PC-9 (cell line): ENCODE measurements at regions not wholly inside any gene's neighbourhood (a gene's known extent, or its start where the extent isn't known, plus 50 kb on each side); places are given as distances from the start of the nearest gene placed in this dataset.

Experiments used
- BruUV-seq: library from RNA; stranded (reverse); fragments of 400-500 nt; replicated peaks from 2 replicates; lab custom pipeline; 2021; lab: Mats Ljungman, UMichigan
- CTCF ChIA-PET: fragments of 300-600 bp; sonication (Branson Sonifier 250); formaldehyde crosslinking; loops from one replicate; lab custom pipeline; 2022; ENCODE audit warnings: antibody characterized with exemption; lab: Charles Lee
- POLR2A ChIA-PET: fragments of 300-600 bp; sonication (Branson Sonifier 250); formaldehyde crosslinking; loops from one replicate; lab custom pipeline; 2022; ENCODE audit warnings: antibody characterized with exemption; ENCODE audit not compliant: unreplicated experiment; lab: Charles Lee
- DNase-seq, 2 experiments: peaks; one replicate each; pipeline versions ENCODE4 v3.0.0 to v3.0.0-alpha.2; 2015 to 2022; ENCODE audit warnings: mixed read lengths in 1 of 2
- H2AFZ ChIP-seq: fragments of 200-600 bp; sonication (generic); 2 replicates; pipeline ENCODE4 v1.8.1; 2017; ENCODE audit warnings: antibody characterized with exemption
- H3F3A ChIP-seq: fragments of 200-600 bp; sonication (generic); 2 replicates; pipeline ENCODE4 v1.8.1; 2017; ENCODE audit warnings: antibody characterized with exemption, mild to moderate bottlenecking, low read depth; ENCODE audit not compliant: insufficient read depth
- H3K27ac ChIP-seq: fragments of 200-600 bp; sonication (generic); 2 replicates; pipeline ENCODE4 v1.6.1; 2016; ENCODE audit warnings: mixed run types
- H3K27me3 ChIP-seq: fragments of 200-600 bp; sonication (generic); 2 replicates; pipeline ENCODE4 v1.6.1; 2016; ENCODE audit warnings: low read depth, mixed run types; ENCODE audit not compliant: insufficient read depth
- H3K36me3 ChIP-seq: fragments of 200-600 bp; sonication (generic); 2 replicates; pipeline ENCODE4 v1.6.1; 2016; ENCODE audit warnings: low read depth, mixed run types
- H3K4me1 ChIP-seq: fragments of 200-600 bp; sonication (generic); replicated peaks from 2 replicates; pipeline ENCODE4 v1.6.1; 2016; ENCODE audit warnings: mixed run types; ENCODE audit not compliant: insufficient read depth
- H3K4me2 ChIP-seq: fragments of 200-600 bp; sonication (generic); 2 replicates; pipeline ENCODE4 v1.6.1; 2017; ENCODE audit warnings: mixed run types
- H3K4me3 ChIP-seq: fragments of 200-600 bp; sonication (generic); 2 replicates; pipeline ENCODE4 v1.6.1; 2016; ENCODE audit warnings: mixed run types
- H3K79me2 ChIP-seq: fragments of 200-600 bp; sonication (generic); 2 replicates; pipeline ENCODE4 v1.6.1; 2017; ENCODE audit warnings: low read depth, mixed run types
- H3K9me2 ChIP-seq: fragments of 200-600 bp; sonication (generic); 2 replicates; pipeline ENCODE4 v1.8.1; 2017; ENCODE audit warnings: mild to moderate bottlenecking; ENCODE audit not compliant: insufficient read depth
- H3K9me3 ChIP-seq: fragments of 200-600 bp; sonication (generic); 2 replicates; pipeline ENCODE4 v1.8.1; 2016; ENCODE audit warnings: low read depth; ENCODE audit not compliant: insufficient read depth
- H4K20me1 ChIP-seq: fragments of 200-600 bp; sonication (generic); 2 replicates; pipeline ENCODE4 v1.8.1; 2017; ENCODE audit not compliant: insufficient read depth
- EZH2 ChIP-seq: fragments of 200-600 bp; sonication (generic); IDR thresholded peaks from 2 replicates; pipeline ENCODE4 v1.8.0; 2017; ENCODE audit warnings: antibody characterized with exemption, low read depth
- intact Hi-C: fragments of 100-400 bp; cut with micrococcal nuclease; formaldehyde crosslinking; loops from one replicate; pipeline ENCODE4 v1.10.0; 2022; ENCODE audit not compliant: unreplicated experiment
- TF ChIP-seq, protein P1 (sequence below): fragments of 200-600 bp; sonication (generic); conservative IDR thresholded peaks from 2 replicates; pipeline ENCODE4 v1.6.1; 2017; ENCODE audit warnings: mixed run types, antibody characterized with exemption, mild to moderate bottlenecking, moderate library complexity

DNA sequence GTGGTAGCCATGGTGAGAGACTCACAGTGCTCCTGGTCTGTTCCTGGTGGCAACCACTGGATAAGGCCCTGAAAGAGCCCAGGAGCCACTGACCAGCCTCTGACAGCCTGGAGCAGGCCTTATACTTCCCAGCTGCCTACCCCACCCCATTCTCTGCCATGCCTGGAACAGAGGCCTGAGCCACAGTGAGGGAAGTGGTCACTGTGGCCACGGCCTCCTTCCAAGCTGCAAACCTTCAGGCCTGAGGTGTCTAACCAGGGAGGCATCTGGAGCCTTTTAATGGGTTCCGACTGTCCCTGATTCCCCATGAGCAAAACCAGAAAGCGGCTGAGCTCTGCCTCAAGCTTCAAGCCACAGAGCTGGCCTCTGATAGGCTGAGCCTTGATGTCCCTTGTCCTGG lies 113.0 kb upstream of the SIRPA start:
- Histone ChIP-seq H3K9me2 (no peaks in the 10 kb centered on the region), H3K27me3 (no peaks in the 10 kb centered on the region), H3K36me3 (no peaks in the 10 kb centered on the region), H3K4me3 (no peak overlapping the region), H3K9me3 (no peaks in the 10 kb centered on the region), H3F3A (no peaks in the 10 kb centered on the region), H3K79me2 (no peaks in the 10 kb centered on the region), H3K4me2 (no peak overlapping the region), H3K27ac (no peak overlapping the region), H2AFZ (no peak overlapping the region), H3K4me1 (peaks cover 10% of the 10 kb centered on the region; the same call in 1 of the 2 replicates), H4K20me1 (no peaks in the 10 kb centered on the region)
- POLR2A ChIA-PET, result no interaction called here
- CTCF ChIA-PET, result no interaction called here
- no peak for DNase-seq
- intact Hi-C loops, result no loop called here
- no TSS peak for BruUV-seq
- TF ChIP-seq EZH2, result no peak
- TF ChIP-seq, protein P1, sequence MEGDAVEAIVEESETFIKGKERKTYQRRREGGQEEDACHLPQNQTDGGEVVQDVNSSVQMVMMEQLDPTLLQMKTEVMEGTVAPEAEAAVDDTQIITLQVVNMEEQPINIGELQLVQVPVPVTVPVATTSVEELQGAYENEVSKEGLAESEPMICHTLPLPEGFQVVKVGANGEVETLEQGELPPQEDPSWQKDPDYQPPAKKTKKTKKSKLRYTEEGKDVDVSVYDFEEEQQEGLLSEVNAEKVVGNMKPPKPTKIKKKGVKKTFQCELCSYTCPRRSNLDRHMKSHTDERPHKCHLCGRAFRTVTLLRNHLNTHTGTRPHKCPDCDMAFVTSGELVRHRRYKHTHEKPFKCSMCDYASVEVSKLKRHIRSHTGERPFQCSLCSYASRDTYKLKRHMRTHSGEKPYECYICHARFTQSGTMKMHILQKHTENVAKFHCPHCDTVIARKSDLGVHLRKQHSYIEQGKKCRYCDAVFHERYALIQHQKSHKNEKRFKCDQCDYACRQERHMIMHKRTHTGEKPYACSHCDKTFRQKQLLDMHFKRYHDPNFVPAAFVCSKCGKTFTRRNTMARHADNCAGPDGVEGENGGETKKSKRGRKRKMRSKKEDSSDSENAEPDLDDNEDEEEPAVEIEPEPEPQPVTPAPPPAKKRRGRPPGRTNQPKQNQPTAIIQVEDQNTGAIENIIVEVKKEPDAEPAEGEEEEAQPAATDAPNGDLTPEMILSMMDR, result no peak

DNA sequence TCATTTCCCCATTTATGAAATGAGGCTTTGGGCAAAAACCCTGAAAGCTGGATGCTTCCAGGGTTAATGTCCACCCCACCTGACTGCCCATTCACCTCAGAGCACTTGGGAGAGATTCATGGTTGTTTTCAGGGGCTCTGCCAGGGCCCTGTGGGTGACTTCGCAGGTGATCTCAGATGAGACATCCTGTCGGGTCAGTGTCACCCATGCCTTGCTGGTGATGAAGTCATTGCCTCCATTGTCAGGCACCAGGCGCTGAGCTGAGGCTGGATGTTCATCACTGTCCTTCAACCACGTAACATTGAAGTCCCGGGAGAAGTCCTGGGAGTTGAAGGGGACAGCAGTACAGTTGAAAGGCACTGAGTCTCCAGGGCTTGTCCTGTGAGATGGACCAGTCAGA lies 115.6 kb upstream of the SIRPA start:
- Histone ChIP-seq H3K4me3 (no peak overlapping the region), H3F3A (peaks cover 21% of the 10 kb centered on the region; the same call in 1 of the 2 replicates), H3K4me1 (peaks cover 27% of the 10 kb centered on the region), H3K36me3 (0 out of 2 replicates have a peak, but pooled peaks cover 1% of the 10 kb centered on the region), H3K4me2 (no peak overlapping the region), H4K20me1 (no peaks in the 10 kb centered on the region), H3K9me2 (no peaks in the 10 kb centered on the region), H3K9me3 (no peaks in the 10 kb centered on the region), H3K27me3 (no peaks in the 10 kb centered on the region), H2AFZ (no peak overlapping the region), H3K79me2 (peaks cover 16% of the 10 kb centered on the region; the same call in 1 of the 2 replicates), H3K27ac (no peak overlapping the region)
- CTCF ChIA-PET, result no interaction called here
- DNase-seq, result no peak
- TF ChIP-seq, protein P1, result no peak
- no TSS peak for BruUV-seq
- POLR2A ChIA-PET, result interaction anchor here (0.6 to 0.7 kb wide), 2 partner anchors 11 to 371 kb away, joined by 4 to 9 read pairs; no protein-coding TSS in a partner anchor
- intact Hi-C loops, result loop anchor here (5.0 kb wide), 1 partner anchor 662 kb away; the partner anchor contains the start of gene PSMF1

DNA sequence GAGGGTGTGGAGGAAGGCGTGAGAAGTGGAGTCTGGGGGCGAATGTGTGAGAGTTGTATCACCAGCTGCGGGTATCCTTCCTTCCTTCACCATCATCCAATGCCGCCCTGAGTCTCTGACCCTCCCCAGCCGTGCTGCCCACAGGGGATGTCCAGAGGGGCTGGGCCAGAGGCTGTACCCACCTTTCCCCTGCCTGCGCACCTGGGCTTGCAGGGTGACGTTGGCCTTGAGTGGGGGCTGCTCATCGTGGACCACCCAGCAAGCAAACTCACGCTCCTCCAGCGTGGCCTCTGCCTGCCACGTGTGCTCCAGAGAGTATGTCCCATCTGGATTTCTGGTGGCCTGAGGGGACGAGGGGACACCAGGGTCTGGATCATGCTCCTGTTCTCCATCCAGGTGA lies 116.9 kb upstream of the SIRPA start:
- BruUV-seq, result no TSS peak
- Histone ChIP-seq H3K27ac (no peak overlapping the region), H4K20me1 (no peaks in the 10 kb centered on the region), H3K79me2 (peaks cover 16% of the 10 kb centered on the region; the same call in 1 of the 2 replicates), H2AFZ (no peak overlapping the region), H3K4me3 (no peak overlapping the region), H3K4me2 (no peak overlapping the region), H3K9me2 (no peaks in the 10 kb centered on the region), H3K4me1 (peaks cover 27% of the 10 kb centered on the region), H3K27me3 (no peaks in the 10 kb centered on the region), H3K9me3 (no peaks in the 10 kb centered on the region; the same call in 1 of the 2 replicates), H3K36me3 (0 out of 2 replicates have a peak, but pooled peaks cover 4% of the 10 kb centered on the region), H3F3A (peaks cover 25% of the 10 kb centered on the region; the same call in 1 of the 2 replicates)
- intact Hi-C loops, result loop anchor here (5.0 kb wide), 1 partner anchor 661 kb away; the partner anchor contains the start of gene PSMF1
- ChIA-PET POLR2A (no interaction called here), CTCF (no interaction called here)
- no peak for DNase-seq
- no peak for TF ChIP-seq EZH2
- TF ChIP-seq, protein P1, result no peak
